Vagina (tissue), 2 donors: ENCODE measurements at regions not wholly inside any gene's neighbourhood (a gene's known extent, or its start where the extent isn't known, plus 50 kb on each side); places are given as distances from the start of the nearest gene placed in this dataset.

ENCODE experiments used
- DNase-seq, 2 donors: peaks; one replicate each; pipeline ENCODE4 v3.0.0-alpha.2; 2017; ENCODE audit errors: extremely low spot score in 2 of 2
- H3K27ac ChIP-seq: fragments of 200-600 bp; sonication (generic); one replicate; pipeline ENCODE4 v1.5.1; 2019
- H3K27me3 ChIP-seq: fragments of 200-600 bp; sonication (generic); one replicate; pipeline ENCODE4 v1.5.1; 2019
- H3K36me3 ChIP-seq, 2 donors: fragments of 200-600 bp; sonication (generic); one replicate each; pipeline ENCODE4 v1.5.1; 2017 to 2019
- H3K4me1 ChIP-seq: fragments of 200-600 bp; sonication (generic); one replicate; pipeline ENCODE4 v1.5.1; 2019
- H3K4me3 ChIP-seq, 2 donors: fragments of 200-600 bp; sonication (generic); 1 replicate in 1 of 2; 2 replicates in 1 of 2; pipeline ENCODE4 v1.5.1; 2016 to 2019
- H3K9me3 ChIP-seq: fragments of 200-600 bp; sonication (generic); one replicate; pipeline ENCODE4 v1.5.1; 2019
- CTCF ChIP-seq, 3 experiments: fragments of 450-650 bp in 2 of 3; fragments of 200-600 bp in 1 of 3; sonication (generic) in 1 of 3; IDR thresholded peaks; one replicate each; pipeline ENCODE4 v1.5.1; 2017 to 2019; ENCODE audit warnings: antibody characterized with exemption in 3 of 3, mild to moderate bottlenecking in 2 of 3, moderate library complexity in 2 of 3
- POLR2A ChIP-seq, 2 donors: fragments of 450-650 bp; IDR thresholded peaks; one replicate each; pipeline ENCODE4 v1.6.1; 2017; ENCODE audit warnings: antibody characterized with exemption in 2 of 2, mild to moderate bottlenecking in 2 of 2, moderate library complexity in 2 of 2
- POLR2AphosphoS5 ChIP-seq, 2 donors: sonication (generic); formaldehyde crosslinking; IDR thresholded peaks; one replicate each; pipeline ENCODE4 v1.9.0; 2017; ENCODE audit warnings: antibody characterized with exemption in 2 of 2, mild to moderate bottlenecking in 2 of 2, low read depth in 1 of 2; ENCODE audit not compliant: insufficient read depth in 1 of 2
- intact Hi-C: fragments of 100-400 bp; cut with DNase I; formaldehyde crosslinking; loops from one replicate; pipeline ENCODE4 v1.15.1; 2023

DNA sequence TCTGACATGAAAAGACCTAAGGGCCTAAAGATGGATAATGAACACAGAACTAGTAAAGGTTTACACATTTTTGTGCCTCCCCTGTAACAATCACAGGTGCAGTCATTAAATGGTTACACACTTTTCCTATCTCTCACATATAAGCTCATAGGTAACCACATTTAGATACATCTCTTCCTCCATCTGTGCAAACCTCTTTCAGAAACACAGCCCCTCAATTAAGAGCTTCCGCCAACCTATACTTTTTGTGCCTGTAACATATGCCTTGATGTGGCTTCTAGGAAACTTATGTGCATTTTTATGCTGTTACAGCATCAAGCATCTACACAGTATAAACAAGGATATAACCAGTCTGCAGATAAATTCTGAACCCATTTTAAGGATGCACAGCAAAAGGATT is 643.3 kb downstream of the BCL11A start:
- intact Hi-C loops = no loop called here
- no peaks in the 10 kb centered on the region for H3K9me3 ChIP-seq

GRCh38 chr2:59909147-59909546 is 644.3 kb downstream of the BCL11A start:
- Histone ChIP-seq H3K27me3 (no peaks in the 10 kb centered on the region), H3K9me3 (no peaks in the 10 kb centered on the region), H3K27ac (no peak overlapping the region), H3K4me1 (no peaks in the 10 kb centered on the region), H3K36me3 (no peaks in the 10 kb centered on the region), H3K4me3 (no peak overlapping the region)
- TF ChIP-seq CTCF (IDR thresholded peaks at IDR 0.05) = no peak
- DNase-seq = no peak
- intact Hi-C loops = no loop called here

More for the DNA sequence above, 643.3 kb downstream of the BCL11A start:
- Histone ChIP-seq H3K36me3 (no peaks in the 10 kb centered on the region), H3K27me3 (no peaks in the 10 kb centered on the region), H3K4me1 (no peaks in the 10 kb centered on the region), H3K4me3 (no peak overlapping the region), H3K27ac (no peak overlapping the region)
- TF ChIP-seq CTCF (IDR thresholded peaks at IDR 0.05) = no peak
- no peak for TF ChIP-seq POLR2AphosphoS5 (IDR thresholded peaks at IDR 0.05; ENCODE audit: insufficient read depth in 1 of 2, low read depth in 1 of 2)
- no peak for TF ChIP-seq POLR2A (IDR thresholded peaks at IDR 0.05)
- DNase-seq = no peak

DNA sequence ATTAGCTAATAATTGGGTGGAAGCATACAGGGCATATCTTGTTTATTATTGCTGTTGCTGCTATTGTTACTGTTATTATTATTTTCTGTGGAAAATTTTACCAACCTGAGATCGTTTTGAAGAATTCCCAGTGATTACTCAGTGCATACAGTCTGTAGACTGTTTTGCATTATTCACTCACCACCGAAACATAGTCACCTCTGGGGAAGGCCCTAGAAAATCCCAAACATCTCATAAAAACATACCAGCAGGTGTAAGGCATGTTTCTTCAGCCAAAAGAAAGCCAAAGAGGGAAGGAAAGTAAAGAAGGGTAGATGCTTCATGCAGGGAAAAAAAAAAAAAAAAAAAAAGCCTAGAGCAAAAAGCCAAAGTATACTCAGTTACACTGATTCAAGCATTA is 647.7 kb downstream of the BCL11A start:
- TF ChIP-seq POLR2AphosphoS5 (IDR thresholded peaks at IDR 0.05; ENCODE audit: insufficient read depth in 1 of 2, low read depth in 1 of 2) (no peak), CTCF (IDR thresholded peaks at IDR 0.05) (no peak), POLR2A (IDR thresholded peaks at IDR 0.05) (no peak)
- intact Hi-C loops = no loop called here
- H3K4me1 ChIP-seq = no peaks in the 10 kb centered on the region
- no peaks in the 10 kb centered on the region for H3K27me3 ChIP-seq
- H3K9me3 ChIP-seq = no peaks in the 10 kb centered on the region
- DNase-seq = no peak
- no peak overlapping the region for H3K4me3 ChIP-seq
- H3K36me3 ChIP-seq = no peaks in the 10 kb centered on the region
- no peak overlapping the region for H3K27ac ChIP-seq

- no peak overlapping the region for H3K27ac ChIP-seq
- H3K4me3 ChIP-seq = no peak overlapping the region
- no peaks in the 10 kb centered on the region for H3K9me3 ChIP-seq
- H3K4me1 ChIP-seq = no peaks in the 10 kb centered on the region
- intact Hi-C loops = no loop called here
- no peak for DNase-seq
- H3K36me3 ChIP-seq = no peaks in the 10 kb centered on the region
- TF ChIP-seq POLR2A (IDR thresholded peaks at IDR 0.05) = no peak
- TF ChIP-seq CTCF (IDR thresholded peaks at IDR 0.05) = no peak
- no peak for TF ChIP-seq POLR2AphosphoS5 (IDR thresholded peaks at IDR 0.05; ENCODE audit: insufficient read depth in 1 of 2, low read depth in 1 of 2)
- H3K27me3 ChIP-seq = no peaks in the 10 kb centered on the region
Observed at GRCh38 chr2:59903994-59904544, 649.4 kb downstream of the BCL11A start.

GRCh38 chr2:59900728-59901452 is 652.6 kb downstream of the BCL11A start:
- Histone ChIP-seq H3K4me1 (no peaks in the 10 kb centered on the region), H3K9me3 (no peaks in the 10 kb centered on the region), H3K27me3 (no peaks in the 10 kb centered on the region), H3K36me3 (no peaks in the 10 kb centered on the region), H3K4me3 (no peak overlapping the region), H3K27ac (no peak overlapping the region)
- no peak for DNase-seq
- TF ChIP-seq POLR2AphosphoS5 (IDR thresholded peaks at IDR 0.05; ENCODE audit: insufficient read depth in 1 of 2, low read depth in 1 of 2) (no peak), CTCF (IDR thresholded peaks at IDR 0.05) (no peak), POLR2A (IDR thresholded peaks at IDR 0.05) (no peak)
- intact Hi-C loops = no loop called here
